ENCODE measurements at regions not wholly inside any gene's neighbourhood (a gene's known extent, or its start where the extent isn't known, plus 50 kb on each side); places are given as distances from the start of the nearest gene placed in this dataset.

DNA sequence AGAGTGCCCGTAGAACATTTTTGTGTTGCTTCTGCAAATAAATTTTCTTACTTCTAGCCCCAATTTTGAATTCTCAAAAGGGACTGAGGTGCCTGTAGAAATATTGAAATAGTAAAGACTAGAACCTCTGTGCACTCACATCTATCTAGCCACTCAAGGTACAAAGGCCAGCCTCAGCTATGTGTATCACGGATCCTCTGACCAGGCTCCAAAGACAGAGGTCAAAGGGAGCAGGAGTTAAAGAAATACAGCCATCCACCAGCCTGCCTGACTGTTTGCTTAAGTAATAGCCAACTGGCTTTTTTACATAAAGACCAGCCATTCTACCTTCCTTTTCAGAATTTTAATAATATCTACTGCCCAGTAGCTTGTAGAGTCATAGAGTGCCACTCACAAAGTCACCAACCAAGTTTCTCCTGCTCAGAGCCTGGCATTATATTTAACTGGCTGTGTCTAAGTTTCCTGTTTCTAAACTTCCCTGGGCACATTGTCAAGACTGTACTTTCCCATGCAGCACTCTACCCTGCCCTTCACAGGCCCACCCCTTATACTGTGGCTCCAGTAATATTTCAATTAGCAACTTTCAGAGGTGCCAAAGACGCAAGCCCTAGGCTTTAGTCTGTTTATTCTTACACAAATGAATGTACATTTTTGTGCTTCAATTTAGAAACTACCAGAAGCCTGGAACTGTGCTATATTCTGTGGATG, 338.3 kb upstream of the NT5C1B start:
- DNase-seq (ENCODE audit: low spot score), result no peak

DNA sequence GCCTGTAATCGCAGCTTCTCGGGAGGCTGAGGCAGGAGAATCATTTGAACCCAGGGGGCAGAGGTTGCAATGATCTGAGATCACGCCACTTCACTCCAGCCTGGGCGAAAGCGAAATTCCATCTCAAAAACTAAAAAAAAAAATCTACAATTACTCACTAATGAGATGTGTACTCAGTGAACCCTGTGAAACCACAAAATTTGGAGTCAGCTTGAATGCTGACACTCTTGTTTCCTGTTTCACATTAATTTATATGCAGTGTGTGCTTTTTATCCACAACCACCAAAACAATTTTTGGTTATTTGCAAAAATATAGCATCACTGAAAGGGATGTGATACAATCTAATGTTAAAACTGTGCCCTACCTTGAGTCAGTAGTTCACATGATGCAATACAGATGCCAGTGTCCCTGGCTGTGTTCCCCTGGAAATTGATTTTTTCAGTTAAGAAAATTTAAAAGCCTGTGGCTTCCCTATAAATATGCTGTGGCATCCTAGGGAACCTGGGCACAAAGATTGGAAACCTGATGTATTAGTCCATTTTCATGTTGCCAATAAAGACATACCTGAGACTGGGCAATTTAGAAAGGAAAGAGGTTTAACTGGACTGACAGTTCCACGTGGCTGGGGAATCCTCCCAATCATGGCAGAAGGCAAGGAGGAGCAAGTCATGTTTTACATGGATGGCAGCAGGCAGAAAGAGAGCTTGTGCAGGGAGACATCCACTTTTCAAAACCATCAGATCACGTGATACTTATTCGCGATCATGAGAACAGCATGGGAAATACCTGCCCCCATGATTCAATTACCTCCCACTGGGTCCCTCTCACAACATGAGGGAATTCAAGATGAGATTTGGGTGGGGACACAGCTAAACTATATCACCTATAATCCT, 337.5 kb upstream of the NT5C1B start:
- DNase-seq (ENCODE audit: low spot score), result no peak

- no peak for DNase-seq (ENCODE audit: low spot score)
Observed at GRCh38 chr2:18925296-18925695, 335.9 kb upstream of the NT5C1B start.

GRCh38 chr2:18924886-18925285, 335.5 kb upstream of the NT5C1B start:
- no peak for DNase-seq (ENCODE audit: low spot score)

DNA sequence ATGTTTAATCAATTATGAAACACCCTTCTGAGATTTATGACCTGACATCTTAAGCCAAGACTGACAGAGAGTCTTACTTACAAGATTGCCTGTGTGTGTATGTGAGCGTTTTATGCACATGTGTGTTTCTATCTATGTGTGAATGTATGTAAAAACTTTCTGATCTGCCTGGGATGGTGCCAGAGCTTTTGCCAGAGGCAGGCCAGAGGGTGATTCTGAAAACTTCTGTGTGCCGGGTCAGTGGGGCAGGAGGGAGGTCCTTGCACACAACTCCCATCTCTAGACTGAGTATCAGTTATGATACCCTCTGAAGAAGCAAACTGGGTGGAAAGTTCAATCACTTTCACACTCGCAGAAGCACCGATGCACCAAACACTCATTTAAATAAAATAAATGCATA, 335.0 kb upstream of the NT5C1B start:
- no peak for DNase-seq (ENCODE audit: low spot score)

- no peak for DNase-seq (ENCODE audit: low spot score)
Observed at GRCh38 chr2:18922276-18922675, 332.9 kb upstream of the NT5C1B start.

DNA sequence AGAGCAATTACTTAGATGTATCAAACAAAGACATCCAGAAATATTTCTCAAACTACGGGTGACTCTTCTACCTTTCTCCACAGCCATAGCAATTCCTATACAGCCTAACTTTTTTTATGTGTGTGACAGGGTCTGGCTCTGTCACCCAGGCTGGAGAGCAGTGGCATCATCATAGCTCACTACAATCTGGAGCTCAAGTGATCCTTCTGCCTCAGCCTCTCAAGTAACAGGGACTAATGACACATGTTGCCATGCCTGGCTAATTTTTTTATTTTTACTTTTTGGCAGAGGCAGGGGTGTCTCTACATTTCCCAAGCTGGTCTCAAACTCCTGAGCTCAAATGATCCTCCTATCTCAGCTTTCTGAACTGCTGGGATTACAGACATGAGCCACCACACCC, 328.9 kb upstream of the NT5C1B start:
- no peak for DNase-seq (ENCODE audit: low spot score)

DNA sequence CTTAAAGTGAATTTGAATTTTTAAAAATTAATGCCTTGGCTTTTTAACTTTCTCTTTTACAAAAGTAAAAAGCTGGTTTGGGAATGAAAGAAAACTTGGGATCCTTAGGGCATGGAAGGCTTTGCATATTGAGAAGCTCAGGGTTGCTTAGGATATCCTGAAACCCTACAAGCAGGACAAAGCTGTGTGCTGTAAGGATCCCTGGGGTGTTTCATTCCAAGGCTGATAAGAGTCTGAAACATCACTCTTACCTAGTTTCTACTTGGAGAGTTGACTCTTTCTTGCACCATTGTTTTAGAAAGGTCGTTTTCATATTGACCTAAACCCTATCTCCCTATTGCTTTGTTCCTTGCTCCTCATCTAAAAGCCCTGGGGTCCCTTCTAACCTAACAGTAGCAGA, 325.9 kb upstream of the NT5C1B start:
- no peak for DNase-seq (ENCODE audit: low spot score)

- no peak for DNase-seq (ENCODE audit: low spot score)
Observed at GRCh38 chr2:18913512-18913911, 324.1 kb upstream of the NT5C1B start.

- no peak for DNase-seq (ENCODE audit: low spot score)
Observed at GRCh38 chr2:18912225-18912888, 323.0 kb upstream of the NT5C1B start.

GRCh38 chr2:18911416-18911815, 322.0 kb upstream of the NT5C1B start:
- DNase-seq (ENCODE audit: low spot score), result no peak

DNA sequence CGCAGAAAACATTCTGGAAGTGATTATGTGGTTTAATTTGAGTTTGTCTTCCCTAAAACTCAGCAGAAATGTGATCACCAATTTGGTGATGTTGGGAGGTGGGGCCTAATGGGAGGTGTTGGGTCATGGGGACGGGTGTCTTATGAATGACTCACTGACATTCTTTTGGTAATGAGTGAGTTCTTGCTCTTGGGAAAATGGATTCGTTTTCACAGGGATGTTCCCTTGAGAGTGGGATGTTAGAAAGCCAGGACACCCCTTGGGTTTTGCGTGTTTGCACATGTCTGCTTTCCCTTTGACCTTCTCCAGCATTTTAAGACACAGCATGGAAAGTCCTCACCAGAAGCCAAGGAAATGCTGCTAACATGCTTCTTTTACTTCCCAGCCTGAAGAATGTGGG, 321.5 kb upstream of the NT5C1B start:
- no peak for DNase-seq (ENCODE audit: low spot score)

- DNase-seq (ENCODE audit: low spot score), result no peak
Observed at GRCh38 chr2:18907937-18908336, 318.6 kb upstream of the NT5C1B start.

- no peak for DNase-seq (ENCODE audit: low spot score)
Observed at GRCh38 chr2:18907508-18907907, 318.1 kb upstream of the NT5C1B start.

DNA sequence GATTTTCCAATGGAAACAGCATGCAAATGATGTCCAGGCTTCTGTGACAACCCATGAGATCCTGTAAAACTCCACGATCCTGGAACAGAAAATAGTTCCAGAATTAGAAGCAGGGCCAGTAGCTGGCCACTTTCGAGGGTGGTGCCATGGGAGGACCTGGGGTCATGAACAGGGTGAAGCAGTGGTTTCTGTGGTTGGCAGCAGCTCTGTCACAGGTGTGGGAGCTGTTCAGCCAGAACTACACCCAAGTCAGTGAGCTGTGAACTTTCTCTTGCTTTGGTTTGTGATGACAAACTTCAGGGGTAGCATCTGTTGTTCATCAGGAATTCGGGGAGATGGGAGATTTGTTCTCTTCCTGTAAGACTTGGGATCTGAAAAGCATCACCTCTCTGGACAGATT, 314.4 kb upstream of the NT5C1B start:
- no peak for DNase-seq (ENCODE audit: low spot score)

- no peak for DNase-seq (ENCODE audit: low spot score)
Observed at GRCh38 chr2:18901242-18901641, 311.9 kb upstream of the NT5C1B start.

DNA sequence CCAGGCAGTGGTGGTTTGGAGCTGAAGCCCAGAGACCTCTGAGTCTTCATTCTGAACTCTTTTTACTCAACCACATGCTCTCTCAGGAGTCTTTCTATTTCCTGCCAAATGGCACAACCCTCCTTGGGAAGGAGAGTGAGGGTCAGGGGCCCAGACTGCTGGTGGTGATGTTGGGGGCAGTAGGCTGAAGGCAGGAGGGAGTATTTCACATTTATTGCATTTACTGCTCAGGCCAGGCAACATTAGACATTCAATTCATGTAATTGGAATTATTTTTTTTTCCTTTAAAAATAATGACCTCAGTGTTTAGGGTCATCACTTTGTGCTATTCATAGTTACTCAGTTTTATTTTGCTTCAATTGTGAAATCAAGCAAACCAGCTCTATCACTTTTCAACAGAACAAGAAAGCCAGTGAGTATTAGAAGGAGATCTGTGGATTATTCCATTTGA, 311.3 kb upstream of the NT5C1B start:
- DNase-seq (ENCODE audit: low spot score), result no peak

DNA sequence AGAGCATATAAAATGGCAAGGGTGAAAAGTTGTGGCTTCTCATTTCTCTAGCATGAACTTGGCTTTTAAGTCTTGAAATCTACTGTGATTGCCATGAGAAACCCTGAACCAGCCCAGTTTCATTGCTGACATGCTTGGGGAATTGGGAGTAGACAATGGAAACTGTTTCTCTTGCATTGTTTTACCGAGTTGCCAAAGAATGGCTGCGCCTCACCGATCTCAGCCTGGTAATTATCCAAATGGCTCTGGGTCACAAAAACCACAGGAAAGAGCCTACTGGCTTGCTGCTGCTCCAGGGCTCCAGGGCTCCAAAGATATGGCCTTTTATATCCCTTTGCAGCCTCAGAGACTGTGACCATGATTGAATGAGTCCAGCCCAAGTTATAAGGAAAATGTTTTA, 310.4 kb upstream of the NT5C1B start:
- no peak for DNase-seq (ENCODE audit: low spot score)

GRCh38 chr2:18898271-18898670, 308.9 kb upstream of the NT5C1B start:
- DNase-seq (ENCODE audit: low spot score), result no peak

- DNase-seq (ENCODE audit: low spot score), result no peak
Observed at GRCh38 chr2:18896125-18896764, 306.9 kb upstream of the NT5C1B start.

- no peak for DNase-seq (ENCODE audit: low spot score)
Observed at GRCh38 chr2:18891600-18892345, 302.4 kb upstream of the NT5C1B start.
